HG03521 (cell line): ENCODE measurements at regions not wholly inside any gene's neighbourhood (a gene's known extent, or its start where the extent isn't known, plus 50 kb on each side); places are given as distances from the start of the nearest gene placed in this dataset.

Experiments
- ATAC-seq: cut with Tn5 transposase; IDR thresholded peaks from one replicate; pipeline ENCODE4 v1.9.1; 2021; ENCODE audit warnings: mild to moderate bottlenecking, moderate library complexity; ENCODE audit not compliant: unreplicated experiment

- ATAC-seq: no peak
Observed at GRCh38 chr1:234975941-234976860, 152.4 kb downstream of the TOMM20 start.

DNA sequence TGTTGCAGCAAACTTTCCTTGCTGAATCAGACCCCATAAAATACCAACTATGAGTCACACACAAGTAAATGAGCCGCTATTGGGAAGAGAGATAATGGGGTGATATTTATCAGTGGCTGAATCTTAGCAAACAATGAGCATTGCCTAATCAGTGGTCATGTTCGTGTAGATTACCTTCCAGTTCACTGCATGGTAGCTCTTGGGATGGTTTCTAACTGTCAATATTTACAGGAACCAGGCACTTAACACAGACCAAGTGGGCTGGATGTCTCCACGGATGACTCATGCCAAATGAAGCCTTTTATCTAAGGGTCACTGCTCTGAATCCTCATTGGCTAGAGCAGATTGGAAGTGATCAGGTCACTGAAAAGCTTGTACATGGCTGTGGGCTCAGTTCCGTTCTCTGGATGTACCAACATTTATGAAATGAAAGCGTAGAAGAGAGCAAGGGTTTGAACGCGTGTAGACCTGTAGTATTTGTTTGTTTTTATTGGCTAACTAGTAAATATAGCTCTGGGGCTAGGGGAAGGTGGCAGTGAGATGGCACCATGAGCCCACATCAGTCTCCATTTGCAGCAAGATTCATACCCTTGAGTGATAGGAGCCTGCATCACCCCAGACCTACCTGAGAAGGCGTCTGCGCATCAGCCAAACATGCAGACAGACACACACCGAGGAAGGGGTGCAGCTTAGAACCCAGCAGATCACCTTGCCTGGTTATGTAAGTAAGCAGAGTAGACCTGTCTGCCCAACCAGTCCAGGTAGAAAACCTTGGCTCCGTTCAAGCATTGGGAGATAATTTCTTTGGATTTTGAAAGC is 153.3 kb downstream of the TOMM20 start:
- no peak for ATAC-seq

DNA sequence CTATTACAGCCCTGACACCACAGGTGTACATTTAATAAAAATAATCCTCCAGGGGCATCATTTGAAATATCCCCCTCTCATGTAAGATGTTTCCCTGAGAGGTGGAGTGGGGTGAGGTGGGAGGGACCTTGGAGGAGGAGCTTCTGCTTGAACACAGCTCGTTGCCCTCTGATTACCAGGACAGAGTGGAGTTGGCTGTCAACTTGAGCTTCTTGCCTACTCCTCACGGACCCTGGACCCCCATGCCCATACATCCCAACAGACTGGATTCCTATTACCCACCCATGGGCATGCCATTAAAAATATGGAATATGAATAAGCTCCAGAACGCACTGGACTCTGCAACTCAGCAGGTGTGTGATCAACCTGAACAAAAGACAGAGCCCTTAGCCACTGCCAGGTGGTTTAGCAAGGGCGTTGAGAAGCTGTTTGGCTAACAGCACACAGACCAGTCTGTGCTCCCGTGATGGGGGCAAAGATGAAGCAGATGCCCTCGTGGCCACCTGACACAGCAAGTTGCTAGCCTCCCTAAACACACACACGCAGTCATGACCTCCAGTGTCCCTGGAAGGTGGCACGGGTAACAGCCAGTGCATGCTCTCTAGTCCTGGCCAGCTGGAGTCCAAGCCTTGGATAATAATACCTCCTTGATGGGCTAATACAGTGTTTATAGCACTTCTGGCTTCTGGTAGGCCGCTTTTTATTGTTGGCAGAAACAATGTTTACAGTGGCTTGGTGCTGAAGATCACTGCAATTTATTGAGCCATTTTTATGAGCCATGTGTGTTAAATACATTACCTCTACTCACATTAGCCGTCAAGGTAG is 155.0 kb downstream of the TOMM20 start:
- ATAC-seq: no peak

DNA sequence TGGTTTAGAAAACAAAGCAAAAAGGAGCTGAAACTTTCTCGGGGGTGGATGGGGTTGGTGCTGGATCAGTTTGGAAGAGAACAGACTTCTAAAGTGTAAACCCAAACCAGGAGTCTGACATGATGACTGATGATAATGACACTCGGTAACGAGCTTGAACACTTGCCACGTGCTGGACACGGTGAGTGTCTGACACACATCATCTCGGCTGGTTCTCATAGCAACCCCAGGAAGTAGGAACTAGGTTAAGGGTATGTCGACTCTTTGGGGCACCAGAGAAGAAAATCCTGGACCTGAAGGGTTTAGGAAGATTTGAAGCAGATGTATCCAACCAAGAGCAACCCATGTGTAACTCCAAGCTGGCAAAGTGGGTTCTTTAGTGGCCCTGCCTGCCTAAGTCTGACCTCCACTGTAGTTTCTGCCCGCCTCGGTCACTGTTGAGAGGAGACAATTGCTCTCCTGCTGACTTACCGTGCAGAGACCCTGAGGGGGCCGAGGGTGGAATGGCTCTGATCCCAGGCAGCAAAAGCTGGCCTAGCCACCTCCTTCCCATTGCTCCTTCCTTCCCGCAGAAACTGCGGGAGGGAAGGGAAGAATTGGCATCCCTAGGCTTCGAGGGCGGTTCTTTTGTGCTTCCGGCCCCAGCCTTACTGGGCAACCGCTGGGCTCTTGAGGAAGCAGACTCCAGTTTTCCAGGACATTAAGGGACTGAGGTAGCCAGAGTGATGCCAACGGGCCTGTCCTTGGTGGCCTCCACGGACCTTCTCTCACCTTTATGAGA is 156.0 kb downstream of the TOMM20 start:
- no peak for ATAC-seq

DNA sequence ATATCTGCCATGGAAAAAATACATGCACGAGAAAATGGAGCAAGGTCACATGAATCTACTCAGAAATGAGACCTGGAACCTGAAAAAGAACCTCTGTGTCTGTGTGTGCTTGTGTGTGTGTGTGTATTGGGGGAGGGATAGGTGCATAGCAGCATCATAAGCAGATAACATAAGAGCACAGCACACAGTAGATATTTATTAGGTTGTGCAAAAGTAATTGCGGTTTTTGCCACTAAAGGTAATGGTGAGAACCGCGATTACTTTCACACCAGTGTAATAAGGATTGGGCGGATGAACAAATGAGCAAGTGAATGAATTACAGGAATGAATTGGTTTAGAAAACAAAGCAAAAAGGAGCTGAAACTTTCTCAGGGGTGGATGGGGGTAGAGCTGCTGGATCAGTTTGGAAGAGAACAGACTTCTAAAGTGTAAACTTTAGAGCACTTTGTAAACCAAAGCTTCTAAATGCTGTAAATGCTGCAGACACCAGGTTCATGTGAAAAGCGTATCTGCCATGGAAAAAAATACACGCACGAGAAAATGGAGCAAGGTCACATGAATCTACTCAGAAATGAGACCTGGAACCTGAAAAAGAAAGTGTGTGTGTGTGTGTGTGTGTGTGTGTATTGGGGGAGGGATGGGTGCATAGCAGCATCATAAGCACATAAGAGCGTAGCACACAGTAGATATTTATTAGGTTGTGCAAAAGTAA is 156.9 kb downstream of the TOMM20 start:
- ATAC-seq: no peak

DNA sequence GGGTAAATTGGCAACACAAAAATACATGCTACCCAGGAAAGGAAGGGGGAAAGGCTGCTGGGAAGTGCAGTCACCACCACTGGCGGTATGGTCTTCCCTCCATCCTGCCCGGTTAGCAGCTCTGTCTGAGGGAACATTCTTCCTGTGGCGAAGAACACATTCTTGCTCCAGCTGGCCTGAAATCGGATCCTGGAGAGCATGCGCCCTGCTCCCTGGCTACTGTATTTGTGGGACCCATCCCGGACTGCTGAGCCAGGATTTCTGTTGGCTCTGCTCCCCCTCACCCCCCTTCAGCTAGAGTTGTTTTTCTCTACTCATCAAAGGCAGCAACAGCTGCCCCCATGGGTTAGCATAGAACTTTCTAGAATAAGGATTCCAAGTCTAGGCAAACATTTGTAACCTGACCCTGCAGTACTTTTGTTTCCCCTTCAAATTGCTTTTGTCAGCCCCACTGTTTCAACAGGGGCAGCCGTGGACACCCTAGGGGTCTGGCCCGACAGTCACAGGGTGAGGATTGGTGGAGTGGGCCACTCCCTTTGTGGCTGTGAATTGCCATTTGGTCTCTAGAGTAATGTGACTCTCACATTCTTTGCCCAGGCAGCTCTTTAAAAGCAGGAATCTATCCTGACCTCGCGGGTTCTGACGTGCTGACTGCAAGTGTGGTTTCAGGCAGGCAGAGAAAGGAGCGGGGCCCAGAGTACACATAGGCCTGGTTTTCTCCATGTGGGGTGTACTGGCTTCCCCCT is 157.7 kb downstream of the TOMM20 start:
- no peak for ATAC-seq

GRCh38 chr1:234970401-234970730 is 158.3 kb downstream of the TOMM20 start:
- ATAC-seq: no peak

GRCh38 chr1:234969581-234970400 is 158.8 kb downstream of the TOMM20 start:
- ATAC-seq: no peak

GRCh38 chr1:234969011-234969441 is 159.6 kb downstream of the TOMM20 start:
- ATAC-seq: no peak

DNA sequence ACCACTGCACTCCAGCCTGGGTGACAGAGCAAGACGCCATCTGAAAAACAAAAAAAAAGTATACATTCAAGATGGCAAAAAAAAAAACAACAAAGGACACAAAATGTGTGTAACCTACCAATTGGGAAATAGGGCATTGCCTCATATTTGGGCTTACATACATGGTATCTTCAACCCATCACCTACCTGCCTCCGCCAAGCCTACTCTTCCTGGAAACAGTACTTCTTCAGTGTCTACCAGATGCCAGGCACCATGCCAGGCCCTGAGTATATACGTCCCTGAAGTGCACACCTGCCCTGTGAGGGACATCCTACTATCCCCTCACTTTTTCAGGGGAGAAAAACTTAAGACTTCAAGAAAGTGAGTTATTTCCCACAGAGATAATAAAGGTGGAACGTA is 160.2 kb downstream of the TOMM20 start:
- no peak for ATAC-seq

GRCh38 chr1:234967121-234967520 is 161.5 kb downstream of the TOMM20 start:
- no peak for ATAC-seq

DNA sequence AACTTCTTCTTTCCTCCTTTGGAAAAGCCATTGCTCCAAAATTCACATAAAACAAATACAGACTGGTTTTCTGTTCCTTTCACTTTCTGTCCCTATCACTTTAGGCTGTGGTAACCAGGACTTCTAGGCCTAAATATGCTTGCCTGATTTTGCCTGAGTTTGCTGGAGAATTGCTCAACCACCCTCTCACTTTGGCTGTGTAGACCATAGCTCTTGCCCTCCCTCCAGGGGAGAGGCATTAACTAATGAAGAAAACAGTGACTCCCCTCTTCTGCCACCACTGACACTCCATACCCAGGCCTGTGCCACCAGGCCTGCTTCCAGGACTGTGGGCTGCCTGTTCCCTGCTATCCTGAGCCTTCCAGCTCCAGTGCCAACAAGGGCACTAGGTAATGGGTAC is 163.5 kb downstream of the TOMM20 start:
- ATAC-seq: no peak

GRCh38 chr1:234963904-234964702 is 164.5 kb downstream of the TOMM20 start:
- no peak for ATAC-seq

DNA sequence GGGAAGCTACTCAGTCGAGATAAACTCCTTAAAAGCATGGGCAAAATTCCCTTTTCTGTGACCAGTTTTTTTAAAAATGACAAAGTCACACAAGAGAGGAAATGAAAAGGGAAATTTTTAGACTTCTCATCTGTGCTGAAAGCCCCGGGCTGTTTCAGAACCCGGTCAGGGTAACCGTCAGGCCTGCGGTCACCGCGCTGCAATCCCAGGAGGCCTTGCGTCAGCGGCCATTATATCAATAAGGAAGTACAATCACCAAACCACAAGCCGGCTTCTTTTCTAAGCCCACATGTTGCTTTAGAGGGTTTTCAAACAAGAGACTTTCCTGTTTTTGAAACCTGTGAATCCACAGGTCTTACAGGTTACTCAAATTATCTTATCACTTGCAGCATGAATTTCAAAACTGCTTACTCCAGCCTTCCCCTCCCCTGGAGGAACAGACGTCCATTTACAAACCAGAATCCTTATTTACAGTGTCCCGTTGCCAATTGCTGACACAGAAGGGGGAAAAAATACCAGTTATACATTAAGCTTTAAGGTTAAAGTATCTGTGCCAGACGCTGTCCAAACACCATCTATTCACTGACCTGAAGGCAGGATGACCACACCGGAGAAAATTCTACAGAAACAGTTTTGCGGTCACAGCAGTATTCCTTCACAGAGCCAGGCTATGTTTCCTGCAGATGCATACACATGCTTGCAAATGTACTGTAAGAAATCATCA is 165.3 kb downstream of the TOMM20 start:
- ATAC-seq: peak; percentile 86

DNA sequence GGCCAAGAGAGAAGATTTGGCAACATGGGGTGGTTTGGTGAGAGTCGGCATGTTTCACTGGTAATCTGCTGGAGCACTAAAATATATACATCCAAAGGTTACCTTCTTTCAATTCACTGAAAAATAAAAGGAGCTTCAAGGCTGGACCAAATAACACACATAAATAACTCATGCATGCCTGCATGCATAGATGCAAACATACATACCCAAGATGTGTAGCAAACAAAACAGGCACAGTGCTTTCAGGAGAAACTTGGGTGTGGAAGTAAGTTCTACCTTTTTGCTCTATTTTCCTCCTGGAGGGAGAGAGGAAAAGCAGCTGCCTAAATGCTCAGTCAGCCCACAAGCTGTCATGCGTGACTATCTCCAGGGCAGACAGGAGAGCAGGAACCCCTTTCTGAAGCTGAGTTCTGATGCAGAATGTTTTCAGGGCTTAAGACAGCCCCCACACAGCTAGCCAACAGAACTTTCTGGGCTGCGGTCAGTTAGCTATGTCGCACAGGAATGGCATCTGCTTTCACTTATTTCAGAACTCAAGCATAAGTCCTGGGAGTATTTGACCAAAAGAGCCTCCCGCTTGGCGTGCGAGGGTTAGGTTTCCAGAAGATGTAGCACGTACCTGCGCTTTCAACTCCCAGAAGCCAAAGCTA is 166.2 kb downstream of the TOMM20 start:
- peak; percentile 42 for ATAC-seq
